NCI-H524 (cell line): ENCODE measurements at regions not wholly inside any gene's neighbourhood (a gene's known extent, or its start where the extent isn't known, plus 50 kb on each side); places are given as distances from the start of the nearest gene placed in this dataset.

Experiments used
- DNase-seq, 2 experiments: peaks; one replicate each; lab custom pipeline; 2025; lab: John Stamatoyannopoulos, UW

- DNase-seq: no peak
Observed at GRCh38 chr15:92304223-92304975, 89.3 kb upstream of the ST8SIA2 start.

- no peak for DNase-seq
Observed at GRCh38 chr15:92305343-92305742, 88.3 kb upstream of the ST8SIA2 start.

GRCh38 chr15:92306663-92307062 is 87.0 kb upstream of the ST8SIA2 start:
- peak; percentile 25 to 76 for DNase-seq

GRCh38 chr15:92315144-92315543 is 78.5 kb upstream of the ST8SIA2 start:
- no peak for DNase-seq

GRCh38 chr15:92315595-92316211 is 78.0 kb upstream of the ST8SIA2 start:
- peak; percentile 19 to 39 for DNase-seq

- no peak for DNase-seq
Observed at GRCh38 chr15:92316586-92317295, 76.9 kb upstream of the ST8SIA2 start.

GRCh38 chr15:92320012-92320699 is 73.5 kb upstream of the ST8SIA2 start:
- DNase-seq: no peak

GRCh38 chr15:92322566-92323355 is 70.9 kb upstream of the ST8SIA2 start:
- no peak for DNase-seq

- DNase-seq: no peak
Observed at GRCh38 chr15:92323525-92323924, 70.2 kb upstream of the ST8SIA2 start.

- DNase-seq: peak in 1 of 2 experiments; percentile 23
Observed at GRCh38 chr15:92324101-92324963, 69.3 kb upstream of the ST8SIA2 start.

GRCh38 chr15:92326236-92326635 is 67.4 kb upstream of the ST8SIA2 start:
- DNase-seq: no peak

- DNase-seq: no peak
Observed at GRCh38 chr15:92327033-92327432, 66.6 kb upstream of the ST8SIA2 start.

- DNase-seq: no peak
Observed at GRCh38 chr15:92328207-92328606, 65.5 kb upstream of the ST8SIA2 start.

- DNase-seq: peak in 1 of 2 experiments; percentile 28
Observed at GRCh38 chr15:92332125-92332899, 61.4 kb upstream of the ST8SIA2 start.

- no peak for DNase-seq
Observed at GRCh38 chr15:92333709-92334108, 60.0 kb upstream of the ST8SIA2 start.

- no peak for DNase-seq
Observed at GRCh38 chr15:92336419-92336987, 57.2 kb upstream of the ST8SIA2 start.

GRCh38 chr15:92339361-92339760 is 54.3 kb upstream of the ST8SIA2 start:
- no peak for DNase-seq
